ENCODE measurements at regions not wholly inside any gene's neighbourhood (a gene's known extent, or its start where the extent isn't known, plus 50 kb on each side); places are given as distances from the start of the nearest gene placed in this dataset.

DNA sequence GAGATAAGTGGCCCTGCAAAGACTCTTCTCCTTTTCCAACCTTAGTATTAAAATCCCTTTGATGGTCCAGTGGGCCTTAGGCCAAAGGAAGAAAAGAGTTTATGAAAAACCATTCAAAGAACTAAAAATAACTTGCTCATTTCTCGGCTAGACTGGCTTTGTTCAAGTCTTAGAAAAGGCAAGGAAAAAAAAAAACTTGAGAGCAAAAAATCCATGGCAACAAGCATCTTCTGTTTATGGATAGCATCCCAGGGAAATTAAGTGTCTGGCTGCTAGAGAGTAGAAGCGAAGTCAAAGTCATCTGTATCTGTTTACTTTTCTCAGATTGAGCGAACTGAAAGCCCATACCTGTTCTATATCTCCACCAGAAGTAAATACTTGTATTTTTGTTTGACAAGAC lies 129.6 kb downstream of the KCTD15 start:
- TF ChIP-seq, protein P1, sequence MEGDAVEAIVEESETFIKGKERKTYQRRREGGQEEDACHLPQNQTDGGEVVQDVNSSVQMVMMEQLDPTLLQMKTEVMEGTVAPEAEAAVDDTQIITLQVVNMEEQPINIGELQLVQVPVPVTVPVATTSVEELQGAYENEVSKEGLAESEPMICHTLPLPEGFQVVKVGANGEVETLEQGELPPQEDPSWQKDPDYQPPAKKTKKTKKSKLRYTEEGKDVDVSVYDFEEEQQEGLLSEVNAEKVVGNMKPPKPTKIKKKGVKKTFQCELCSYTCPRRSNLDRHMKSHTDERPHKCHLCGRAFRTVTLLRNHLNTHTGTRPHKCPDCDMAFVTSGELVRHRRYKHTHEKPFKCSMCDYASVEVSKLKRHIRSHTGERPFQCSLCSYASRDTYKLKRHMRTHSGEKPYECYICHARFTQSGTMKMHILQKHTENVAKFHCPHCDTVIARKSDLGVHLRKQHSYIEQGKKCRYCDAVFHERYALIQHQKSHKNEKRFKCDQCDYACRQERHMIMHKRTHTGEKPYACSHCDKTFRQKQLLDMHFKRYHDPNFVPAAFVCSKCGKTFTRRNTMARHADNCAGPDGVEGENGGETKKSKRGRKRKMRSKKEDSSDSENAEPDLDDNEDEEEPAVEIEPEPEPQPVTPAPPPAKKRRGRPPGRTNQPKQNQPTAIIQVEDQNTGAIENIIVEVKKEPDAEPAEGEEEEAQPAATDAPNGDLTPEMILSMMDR (conservative IDR thresholded peaks at IDR 0.05; ENCODE audit: low read depth, low read length): no peak
- no peak for TF ChIP-seq EZH2 (IDR thresholded peaks at IDR 0.05; ENCODE audit: borderline replicate concordance, low read depth, low read length, poor library complexity, severe bottlenecking)

All from A673 (cell line).